ENCODE measurements at regions not wholly inside any gene's neighbourhood (a gene's known extent, or its start where the extent isn't known, plus 50 kb on each side); places are given as distances from the start of the nearest gene placed in this dataset.
"Not testable (repeated sequence)": the region's sequence is repeated elsewhere in the genome, so short reads cannot be mapped to it uniquely, and the experiment has no call there.

DNA sequence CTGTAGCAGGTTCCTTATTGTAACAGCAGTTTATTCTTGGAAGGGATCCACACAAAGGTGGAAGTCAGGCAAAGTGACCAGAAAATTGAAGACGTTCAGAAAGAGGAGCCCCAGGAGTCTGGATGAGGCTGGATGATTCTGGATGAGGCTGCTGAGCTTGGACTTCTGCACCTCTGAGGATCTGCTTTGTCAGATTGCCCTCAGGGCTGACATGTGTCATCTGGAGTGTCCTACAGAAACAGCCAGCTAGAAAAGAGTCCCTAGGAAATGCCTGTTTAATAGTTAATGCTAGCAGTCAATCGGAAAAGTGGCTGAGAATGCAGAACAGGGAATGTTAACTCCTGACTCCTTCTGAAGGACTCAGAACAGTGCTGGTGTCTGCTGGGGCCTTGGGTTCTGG lies 236.4 kb downstream of the LRRC70 start:
- H3K27me3 ChIP-seq (ENCODE audit: insufficient read depth, low read length, poor library complexity, severe bottlenecking), result no peaks in the 10 kb centered on the region
- Mint-ChIP-seq H3K36me3 (no peaks in the 10 kb centered on the region), H3K4me1 (no peaks in the 10 kb centered on the region), H3K4me3 (no peak overlapping the region), H3K27ac (no peak overlapping the region), H3K9me3 (peaks cover 0 to 12% (median 6%) of the 10 kb centered on the region in 5 donors), H3K27me3 (peaks cover 5 to 24% of the 10 kb centered on the region in 2 donors)
- H3K27ac ChIP-seq (ENCODE audit: low read depth, low read length), result no peak overlapping the region
- no peaks in the 10 kb centered on the region for H3K9me3 ChIP-seq (ENCODE audit: low read length)
- no peak for DNase-seq
- no peaks in the 10 kb centered on the region for H3K4me1 ChIP-seq (ENCODE audit: insufficient read depth, low read length)
- ChIA-PET POLR2A (no interaction called here), CTCF (no interaction called here)
- H3K4me3 ChIP-seq (ENCODE audit: low read length), result no peak overlapping the region
- H3K36me3 ChIP-seq (ENCODE audit: insufficient read depth, low read length), result no peaks in the 10 kb centered on the region

DNA sequence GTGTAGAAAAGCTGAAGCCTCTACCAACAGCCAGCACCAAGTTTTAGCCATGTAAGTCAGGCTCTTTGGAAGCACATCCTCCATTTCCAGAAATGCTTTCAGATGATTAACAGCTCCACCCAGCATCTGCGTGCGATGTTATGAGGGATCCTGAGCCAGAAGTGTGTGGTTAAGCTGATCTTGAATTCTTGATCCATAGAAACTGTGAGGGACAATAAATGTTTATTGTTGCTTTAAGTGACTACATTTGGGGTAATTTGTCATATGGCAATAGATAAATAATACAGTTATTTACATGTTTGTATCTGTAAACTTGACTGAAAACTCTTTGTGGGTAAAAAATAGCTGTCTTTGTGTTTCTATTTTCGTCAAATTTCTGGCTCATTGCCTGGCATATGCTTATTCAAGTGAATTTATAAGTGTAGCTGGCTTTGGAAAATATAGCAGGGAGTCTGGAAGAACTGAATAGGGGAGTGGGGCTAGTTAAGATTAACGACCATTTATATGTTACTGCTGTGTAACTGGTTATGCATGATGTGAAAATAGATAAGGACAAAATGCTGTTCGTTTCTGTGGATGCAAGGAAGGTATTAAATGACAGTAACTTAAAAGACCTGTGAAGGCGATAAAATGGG lies 234.1 kb downstream of the LRRC70 start:
- Mint-ChIP-seq H3K27me3 (peaks cover 5 to 31% of the 10 kb centered on the region in 2 donors), H3K4me3 (no peak overlapping the region), H3K4me1 (no peaks in the 10 kb centered on the region), H3K9me3 (peaks cover 0 to 13% (median 6%) of the 10 kb centered on the region in 5 donors), H3K27ac (no peak overlapping the region), H3K36me3 (no peaks in the 10 kb centered on the region)
- Histone ChIP-seq H3K4me1 (ENCODE audit: insufficient read depth, low read length) (no peaks in the 10 kb centered on the region), H3K27me3 (ENCODE audit: insufficient read depth, low read length, poor library complexity, severe bottlenecking) (no peaks in the 10 kb centered on the region), H3K9me3 (ENCODE audit: low read length) (no peaks in the 10 kb centered on the region), H3K4me3 (ENCODE audit: low read length) (no peak overlapping the region), H3K36me3 (ENCODE audit: insufficient read depth, low read length) (no peaks in the 10 kb centered on the region), H3K27ac (ENCODE audit: low read depth, low read length) (no peak overlapping the region)
- ChIA-PET CTCF (no interaction called here), POLR2A (no interaction called here)
- no peak for DNase-seq

DNA sequence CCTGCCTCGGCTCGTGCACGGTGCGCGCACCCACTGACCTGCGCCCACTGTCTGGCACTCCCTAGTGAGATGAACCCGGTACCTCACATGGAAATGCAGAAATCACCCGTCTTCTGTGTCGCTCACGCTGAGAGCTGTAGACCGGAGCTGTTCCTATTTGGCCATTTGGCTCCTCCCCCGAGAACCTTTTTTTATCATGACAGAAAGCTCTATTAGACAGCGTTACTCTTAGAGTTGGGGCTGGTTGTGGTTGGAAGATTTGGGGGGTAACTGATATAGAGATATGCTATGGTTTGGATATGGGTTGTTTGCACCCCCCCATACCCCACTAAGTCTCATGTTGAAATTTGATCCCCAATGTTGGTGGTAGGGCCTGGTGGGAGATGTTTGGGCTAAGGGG lies 226.2 kb downstream of the LRRC70 start:
- H3K36me3 Mint-ChIP-seq; POLR2A ChIA-PET; H3K27me3 ChIP-seq (ENCODE audit: insufficient read depth, low read length, poor library complexity, severe bottlenecking); H3K27ac ChIP-seq (ENCODE audit: low read depth, low read length); H3K36me3 ChIP-seq (ENCODE audit: insufficient read depth, low read length); CTCF ChIA-PET; H3K4me3 ChIP-seq (ENCODE audit: low read length); H3K4me3 Mint-ChIP-seq; H3K27me3 Mint-ChIP-seq; H3K9me3 ChIP-seq (ENCODE audit: low read length); H3K27ac Mint-ChIP-seq; H3K9me3 Mint-ChIP-seq; DNase-seq; H3K4me1 Mint-ChIP-seq; H3K4me1 ChIP-seq (ENCODE audit: insufficient read depth, low read length): not testable (repeated sequence)

DNA sequence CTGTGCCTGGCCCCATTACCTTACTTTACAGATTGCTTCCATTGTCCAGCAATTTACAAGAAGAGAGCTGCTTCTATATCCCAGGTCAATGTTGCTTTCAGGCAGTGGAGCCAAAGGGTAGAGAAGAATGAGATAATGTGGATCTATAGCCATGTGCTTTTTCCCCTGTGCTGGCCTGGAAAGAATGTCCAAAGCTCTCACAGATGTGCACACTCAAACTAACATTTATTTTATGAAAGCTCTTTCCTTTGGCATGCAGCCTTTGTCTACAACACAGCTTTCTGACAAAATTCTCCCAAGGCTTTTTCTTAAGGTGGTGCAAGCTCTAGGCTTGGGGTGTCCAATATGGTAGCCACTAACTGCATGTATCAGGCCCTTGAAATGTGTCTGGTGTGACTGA lies 217.3 kb downstream of the LRRC70 start:
- Mint-ChIP-seq H3K27ac (no peak overlapping the region), H3K36me3 (peaks cover 0 to 2% (median 0%) of the 10 kb centered on the region in 3 donors), H3K9me3 (peaks cover 3 to 26% (median 15%) of the 10 kb centered on the region in 5 donors), H3K4me3 (no peak overlapping the region), H3K27me3 (peaks cover 0 to 3% of the 10 kb centered on the region in 2 donors), H3K4me1 (no peaks in the 10 kb centered on the region)
- no peak for DNase-seq
- H3K9me3 ChIP-seq (ENCODE audit: low read length), result no peaks in the 10 kb centered on the region
- CTCF ChIA-PET, result no interaction called here
- H3K4me3 ChIP-seq (ENCODE audit: low read length), result no peak overlapping the region
- no peaks in the 10 kb centered on the region for H3K27me3 ChIP-seq (ENCODE audit: insufficient read depth, low read length, poor library complexity, severe bottlenecking)
- H3K27ac ChIP-seq (ENCODE audit: low read depth, low read length), result no peak overlapping the region
- H3K36me3 ChIP-seq (ENCODE audit: insufficient read depth, low read length), result no peaks in the 10 kb centered on the region
- POLR2A ChIA-PET, result no interaction called here
- no peaks in the 10 kb centered on the region for H3K4me1 ChIP-seq (ENCODE audit: insufficient read depth, low read length)

DNA sequence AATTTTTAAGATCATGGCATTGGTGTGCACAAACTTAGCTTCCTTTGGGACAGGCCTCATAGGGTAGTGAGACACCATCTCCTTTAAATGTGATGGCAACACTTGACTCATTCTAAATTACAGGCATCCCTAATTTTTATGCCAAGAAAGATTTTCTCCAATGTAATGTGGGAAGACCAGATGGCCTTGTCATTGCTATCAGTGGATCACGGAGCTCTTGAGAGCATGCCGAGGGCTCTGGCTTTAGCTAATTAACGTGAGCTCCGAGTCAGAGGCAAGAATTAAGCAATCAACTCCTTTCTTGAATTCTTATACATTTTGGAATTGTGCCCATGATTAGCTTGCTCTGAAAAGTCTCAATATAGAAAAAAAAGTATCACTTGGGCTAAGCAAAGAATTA lies 215.8 kb downstream of the LRRC70 start:
- Mint-ChIP-seq H3K27me3 (peaks cover 0 to 4% of the 10 kb centered on the region in 2 donors), H3K36me3 (peaks cover 0 to 2% (median 0%) of the 10 kb centered on the region in 3 donors), H3K9me3 (peaks cover 3 to 26% (median 15%) of the 10 kb centered on the region in 5 donors), H3K4me3 (no peak overlapping the region), H3K4me1 (no peaks in the 10 kb centered on the region), H3K27ac (no peak overlapping the region)
- ChIA-PET POLR2A (no interaction called here), CTCF (no interaction called here)
- Histone ChIP-seq H3K4me1 (ENCODE audit: insufficient read depth, low read length) (no peaks in the 10 kb centered on the region), H3K27ac (ENCODE audit: low read depth, low read length) (no peak overlapping the region), H3K36me3 (ENCODE audit: insufficient read depth, low read length) (no peaks in the 10 kb centered on the region), H3K27me3 (ENCODE audit: insufficient read depth, low read length, poor library complexity, severe bottlenecking) (no peaks in the 10 kb centered on the region), H3K9me3 (ENCODE audit: low read length) (no peaks in the 10 kb centered on the region), H3K4me3 (ENCODE audit: low read length) (no peak overlapping the region)
- no peak for DNase-seq

DNA sequence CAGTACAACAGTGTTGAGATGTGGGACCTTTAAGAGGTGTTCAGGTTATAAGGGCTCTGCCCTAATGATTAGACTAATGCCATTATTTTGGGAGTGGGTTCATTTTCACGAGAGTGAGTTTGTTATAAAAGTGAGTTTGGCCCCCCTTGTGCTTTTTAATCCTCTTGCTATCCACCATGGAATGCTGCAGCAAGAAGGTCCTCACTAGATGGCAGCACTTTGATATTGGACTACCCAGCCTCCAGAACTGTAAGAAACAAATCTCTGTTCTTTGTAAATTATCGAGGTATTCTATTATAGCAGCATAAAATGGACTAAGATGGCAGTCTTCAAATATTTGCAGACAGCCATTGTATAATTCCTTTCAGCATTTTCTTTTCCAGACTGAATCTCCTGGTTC lies 212.4 kb downstream of the LRRC70 start:
- Histone ChIP-seq H3K27ac (ENCODE audit: low read depth, low read length) (no peak overlapping the region), H3K9me3 (ENCODE audit: low read length) (no peaks in the 10 kb centered on the region), H3K36me3 (ENCODE audit: insufficient read depth, low read length) (no peaks in the 10 kb centered on the region), H3K4me3 (ENCODE audit: low read length) (no peak overlapping the region), H3K4me1 (ENCODE audit: insufficient read depth, low read length) (no peaks in the 10 kb centered on the region), H3K27me3 (ENCODE audit: insufficient read depth, low read length, poor library complexity, severe bottlenecking) (no peaks in the 10 kb centered on the region)
- Mint-ChIP-seq H3K27ac (no peak overlapping the region), H3K4me3 (no peak overlapping the region), H3K4me1 (no peaks in the 10 kb centered on the region), H3K9me3 (peaks cover 0 to 7% (median 0%) of the 10 kb centered on the region in 5 donors), H3K27me3 (peaks cover 2 to 3% of the 10 kb centered on the region in 2 donors), H3K36me3 (no peaks in the 10 kb centered on the region)
- ChIA-PET CTCF (no interaction called here), POLR2A (no interaction called here)
- DNase-seq, result no peak

DNA sequence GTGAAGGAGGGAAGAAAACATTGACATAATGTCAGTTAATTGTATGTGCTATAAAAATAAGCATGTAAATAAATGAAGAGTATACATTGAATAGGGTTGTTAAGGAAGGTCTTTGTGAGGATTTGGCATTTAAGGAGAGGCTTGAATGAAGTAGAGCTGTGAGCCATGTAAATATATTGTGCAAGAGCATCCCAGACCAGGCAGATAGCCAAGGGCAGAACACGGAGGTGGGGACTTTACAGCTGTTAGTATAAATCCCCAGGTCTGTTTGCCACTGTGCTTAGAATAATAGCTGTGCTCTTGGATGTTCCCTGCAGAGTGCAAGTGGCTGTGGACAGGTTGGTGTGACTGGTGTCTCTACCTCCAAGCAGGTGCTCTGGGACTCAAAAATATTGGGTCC lies 211.7 kb downstream of the LRRC70 start:
- POLR2A ChIA-PET, result no interaction called here
- peaks cover 0 to 3% (median 0%) of the 10 kb centered on the region in 5 donors for H3K9me3 Mint-ChIP-seq

DNA sequence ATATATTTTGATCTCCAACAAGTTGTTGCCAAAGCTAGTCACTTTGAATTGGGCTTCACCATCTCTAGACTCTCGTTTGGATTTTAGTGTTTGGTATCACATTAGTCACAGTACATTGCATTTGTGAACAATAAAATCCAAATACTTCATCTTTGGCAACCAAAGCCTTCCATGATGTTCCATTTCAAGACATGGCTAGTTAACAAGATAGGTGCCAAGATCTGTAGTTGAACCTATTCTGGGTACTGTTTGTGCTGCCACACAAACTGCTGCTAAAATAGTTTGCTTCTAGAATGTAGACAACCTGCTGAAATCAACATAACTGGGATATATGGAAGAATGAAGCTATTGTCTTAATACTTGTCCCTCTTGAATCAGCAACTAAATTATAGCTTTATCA lies 207.5 kb downstream of the LRRC70 start:
- POLR2A ChIA-PET, result no interaction called here

More for the DNA sequence above, 211.7 kb downstream of the LRRC70 start:
- H3K36me3 Mint-ChIP-seq, result no peaks in the 10 kb centered on the region
- Histone ChIP-seq H3K27ac (ENCODE audit: low read depth, low read length) (no peak overlapping the region), H3K36me3 (ENCODE audit: insufficient read depth, low read length) (no peaks in the 10 kb centered on the region), H3K9me3 (ENCODE audit: low read length) (no peaks in the 10 kb centered on the region), H3K4me3 (ENCODE audit: low read length) (no peak overlapping the region), H3K4me1 (ENCODE audit: insufficient read depth, low read length) (no peaks in the 10 kb centered on the region), H3K27me3 (ENCODE audit: insufficient read depth, low read length, poor library complexity, severe bottlenecking) (no peaks in the 10 kb centered on the region)
- peaks cover 3% of the 10 kb centered on the region in 2 donors for H3K27me3 Mint-ChIP-seq
- CTCF ChIA-PET, result no interaction called here
- no peaks in the 10 kb centered on the region for H3K4me1 Mint-ChIP-seq
- no peak overlapping the region for H3K4me3 Mint-ChIP-seq
- DNase-seq, result no peak
- H3K27ac Mint-ChIP-seq, result no peak overlapping the region

DNA sequence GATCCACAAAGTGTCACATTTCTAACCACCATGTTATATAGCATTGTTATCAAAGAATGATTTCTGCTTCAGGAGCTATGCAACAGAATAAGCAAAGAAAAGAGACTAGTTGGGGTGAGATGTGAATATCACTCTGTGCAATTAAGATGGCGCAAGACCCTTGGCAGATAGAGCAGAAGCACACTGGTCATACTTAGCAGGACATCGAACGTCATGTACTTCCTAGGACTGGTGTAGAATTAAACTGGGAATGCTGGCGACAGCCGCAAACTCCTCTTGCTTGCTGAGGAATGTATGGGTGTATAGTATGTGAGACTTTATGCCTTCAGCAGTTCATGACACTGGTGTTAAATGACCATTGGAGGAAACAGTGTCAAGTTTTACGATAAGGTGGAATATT lies 207.0 kb downstream of the LRRC70 start:
- peaks cover 7 to 14% of the 10 kb centered on the region in 2 donors for H3K27me3 Mint-ChIP-seq
- no peaks in the 10 kb centered on the region for H3K9me3 Mint-ChIP-seq
- no peak for DNase-seq
- no peak overlapping the region for H3K27ac Mint-ChIP-seq
- POLR2A ChIA-PET, result no interaction called here
- no peaks in the 10 kb centered on the region for H3K9me3 ChIP-seq (ENCODE audit: low read length)
- no peak overlapping the region for H3K4me3 Mint-ChIP-seq
- H3K27me3 ChIP-seq (ENCODE audit: insufficient read depth, low read length, poor library complexity, severe bottlenecking), result no peaks in the 10 kb centered on the region
- no peaks in the 10 kb centered on the region for H3K36me3 ChIP-seq (ENCODE audit: insufficient read depth, low read length)
- H3K4me1 Mint-ChIP-seq, result no peaks in the 10 kb centered on the region
- no peak overlapping the region for H3K27ac ChIP-seq (ENCODE audit: low read depth, low read length)
- no peak overlapping the region for H3K4me3 ChIP-seq (ENCODE audit: low read length)
- CTCF ChIA-PET, result no interaction called here
- no peaks in the 10 kb centered on the region for H3K4me1 ChIP-seq (ENCODE audit: insufficient read depth, low read length)
- H3K36me3 Mint-ChIP-seq, result no peaks in the 10 kb centered on the region

More for the DNA sequence above, 207.5 kb downstream of the LRRC70 start:
- Histone ChIP-seq H3K4me3 (ENCODE audit: low read length) (no peak overlapping the region), H3K27me3 (ENCODE audit: insufficient read depth, low read length, poor library complexity, severe bottlenecking) (no peaks in the 10 kb centered on the region), H3K9me3 (ENCODE audit: low read length) (no peaks in the 10 kb centered on the region), H3K4me1 (ENCODE audit: insufficient read depth, low read length) (no peaks in the 10 kb centered on the region), H3K36me3 (ENCODE audit: insufficient read depth, low read length) (no peaks in the 10 kb centered on the region), H3K27ac (ENCODE audit: low read depth, low read length) (no peak overlapping the region)
- no peaks in the 10 kb centered on the region for H3K9me3 Mint-ChIP-seq
- H3K36me3 Mint-ChIP-seq, result no peaks in the 10 kb centered on the region
- CTCF ChIA-PET, result no interaction called here
- DNase-seq, result no peak
- no peaks in the 10 kb centered on the region for H3K4me1 Mint-ChIP-seq
- H3K27me3 Mint-ChIP-seq, result peaks cover 5 to 14% of the 10 kb centered on the region in 2 donors
- H3K4me3 Mint-ChIP-seq, result no peak overlapping the region
- H3K27ac Mint-ChIP-seq, result no peak overlapping the region

Measured in CD8-positive, alpha-beta memory T cell (primary cell).